ENCODE measurements at regions not wholly inside any gene's neighbourhood (a gene's known extent, or its start where the extent isn't known, plus 50 kb on each side); places are given as distances from the start of the nearest gene placed in this dataset.

DNA sequence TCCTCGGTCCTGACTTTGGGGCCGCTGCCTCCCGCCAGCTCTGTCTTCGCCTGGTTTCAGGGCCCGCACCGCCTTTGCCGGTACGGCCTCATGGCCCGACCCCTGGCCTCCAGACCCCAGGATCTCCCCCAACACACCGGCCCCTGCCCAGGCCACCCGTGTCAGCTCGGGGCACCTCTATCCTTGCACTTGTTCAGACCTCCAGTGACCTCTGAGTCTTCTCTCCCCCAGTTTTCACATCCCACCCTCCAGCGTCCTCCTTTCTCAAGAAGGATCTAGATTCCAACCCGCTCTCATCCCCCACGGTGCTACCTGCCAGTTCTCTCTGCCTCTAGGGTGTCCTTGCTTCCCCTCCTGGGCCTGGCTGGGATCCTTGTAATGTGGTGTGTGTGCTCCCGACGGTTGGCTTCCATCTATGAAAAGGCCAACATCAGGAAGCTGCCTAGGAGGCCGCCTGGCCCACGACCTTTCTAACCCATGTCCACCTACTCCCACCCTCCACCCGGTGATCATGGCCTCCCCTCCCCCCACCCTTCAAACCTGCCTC, 61.1 kb downstream of the SPATA31C2 start:
- intact Hi-C loops (cut with DNase I): no loop called here
- no peak for DNase-seq

DNA sequence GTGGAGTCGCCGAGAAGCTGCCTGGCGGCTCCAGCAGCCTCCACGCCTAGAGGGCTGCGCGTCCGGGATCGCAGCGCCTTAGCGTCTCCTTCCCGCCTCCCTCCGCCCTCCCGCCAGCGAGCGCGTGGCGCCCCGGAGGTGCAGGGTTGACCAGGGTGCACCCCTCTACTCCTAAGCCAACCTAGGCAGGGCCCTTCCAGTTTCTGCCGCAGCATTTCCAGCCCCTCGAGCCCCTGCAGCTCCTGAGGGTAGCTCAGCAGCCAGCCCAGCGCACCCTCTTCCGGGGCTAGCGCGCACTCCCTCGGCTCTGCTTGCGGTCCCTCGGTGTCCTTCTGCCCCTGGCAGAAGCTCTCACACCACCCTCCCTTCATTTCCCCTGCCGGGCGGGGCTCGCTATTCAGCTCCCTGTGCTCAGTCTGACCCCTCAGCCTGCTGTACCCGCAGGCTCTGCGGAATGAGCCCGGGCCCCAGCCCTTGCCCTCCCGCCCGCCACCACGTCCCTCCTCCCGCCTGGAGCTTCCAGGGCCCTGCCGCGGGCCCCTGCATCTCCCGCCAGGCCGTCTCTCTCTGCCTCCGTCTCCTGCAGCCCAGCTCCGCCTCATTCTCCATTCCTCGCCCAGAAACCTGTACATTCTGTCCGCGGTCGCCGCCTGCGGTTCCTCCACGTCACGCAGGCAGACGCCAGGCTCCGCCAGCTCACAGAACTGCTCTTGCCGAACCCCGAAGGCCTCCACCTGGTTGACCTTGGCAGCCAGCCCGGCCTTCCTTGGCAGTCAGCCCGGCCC, 61.8 kb downstream of the SPATA31C2 start:
- peak; percentile 39 to 95 (median 72) for DNase-seq
- intact Hi-C loops (cut with DNase I): loop anchor here (1.0 kb wide), 1 partner anchor 502 kb away; no protein-coding TSS in a partner anchor

- intact Hi-C loops (cut with DNase I): loop anchor here (1.0 kb wide), 1 partner anchor 502 kb away; no protein-coding TSS in a partner anchor
- no peak for DNase-seq
These were observed 62.3 kb downstream of the SPATA31C2 start for GRCh38 chr9:88075966-88076285.

GRCh38 chr9:88075506-88075905, 62.8 kb downstream of the SPATA31C2 start:
- DNase-seq: no peak
- intact Hi-C loops (cut with DNase I): no loop called here

- intact Hi-C loops (cut with DNase I): no loop called here
- DNase-seq: peak in 1 of 10 donors; percentile 14
These were observed 63.3 kb downstream of the SPATA31C2 start for GRCh38 chr9:88074931-88075330.

- DNase-seq: no peak
- intact Hi-C loops (cut with DNase I): no loop called here
These were observed 65.4 kb downstream of the SPATA31C2 start for GRCh38 chr9:88072831-88073375.

DNA sequence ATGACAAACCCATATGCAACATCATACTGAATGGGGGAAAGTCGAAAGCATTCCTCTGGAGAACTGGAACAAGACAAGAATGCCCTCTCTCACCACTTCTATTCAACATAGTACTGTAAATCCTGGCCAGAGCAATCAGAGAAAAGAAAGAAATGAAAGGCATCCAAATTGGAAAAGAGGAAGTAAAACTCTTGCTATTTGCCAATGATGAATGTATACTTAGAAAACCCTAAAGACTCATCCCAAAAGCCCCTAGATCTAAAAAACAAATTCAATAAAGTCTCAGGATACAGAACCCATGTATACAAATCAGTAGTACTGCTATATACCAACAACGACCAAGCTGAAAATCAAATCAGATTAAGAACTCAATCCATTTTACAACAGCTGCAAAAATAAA, 66.9 kb downstream of the SPATA31C2 start:
- no peak for DNase-seq
- intact Hi-C loops (cut with DNase I): no loop called here

DNA sequence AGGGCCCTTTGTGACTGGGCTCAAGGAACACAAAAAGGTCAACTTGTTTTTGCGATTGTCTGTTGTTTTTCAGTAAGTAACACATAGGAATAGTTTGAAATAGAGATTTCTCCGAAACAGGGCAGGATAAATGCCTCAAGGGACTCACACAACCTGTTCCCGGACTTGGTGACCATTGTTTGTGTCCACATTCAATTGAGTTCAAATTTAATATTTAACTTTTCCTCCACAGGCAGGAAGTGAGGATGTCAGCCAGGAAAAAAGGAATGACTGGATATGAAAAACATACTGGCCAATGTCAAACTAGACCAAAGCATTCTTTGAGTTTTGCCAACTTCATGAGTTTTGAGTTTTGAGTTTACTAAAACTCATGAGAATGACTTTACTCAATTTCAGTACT, 72.7 kb downstream of the SPATA31C2 start:
- DNase-seq: no peak
- intact Hi-C loops (cut with DNase I): no loop called here

- intact Hi-C loops (cut with DNase I): no loop called here
- no peak for DNase-seq
These were observed 73.7 kb downstream of the SPATA31C2 start for GRCh38 chr9:88064554-88064953.

DNA sequence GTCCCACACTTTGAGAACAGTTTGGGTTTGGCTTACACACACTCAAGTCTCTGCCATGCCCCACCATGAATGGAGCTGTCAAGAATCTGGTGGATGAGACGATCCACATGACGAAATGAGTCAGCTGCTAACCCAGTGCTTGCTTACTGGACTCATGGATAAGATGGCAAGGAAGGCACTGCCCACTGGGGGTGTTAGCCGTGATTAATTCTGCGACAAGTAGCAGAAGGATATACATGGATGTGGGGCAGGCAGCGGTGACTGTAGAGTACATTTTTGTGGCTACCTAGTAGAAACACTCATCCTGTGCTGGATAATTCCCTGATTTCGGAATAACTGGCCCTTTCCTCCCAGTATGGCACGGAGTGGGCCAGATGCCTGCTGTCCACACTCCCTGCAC, 77.5 kb downstream of the SPATA31C2 start:
- no peak for DNase-seq
- intact Hi-C loops (cut with DNase I): no loop called here

GRCh38 chr9:88059469-88059868, 78.8 kb downstream of the SPATA31C2 start:
- intact Hi-C loops (cut with DNase I): no loop called here

DNA sequence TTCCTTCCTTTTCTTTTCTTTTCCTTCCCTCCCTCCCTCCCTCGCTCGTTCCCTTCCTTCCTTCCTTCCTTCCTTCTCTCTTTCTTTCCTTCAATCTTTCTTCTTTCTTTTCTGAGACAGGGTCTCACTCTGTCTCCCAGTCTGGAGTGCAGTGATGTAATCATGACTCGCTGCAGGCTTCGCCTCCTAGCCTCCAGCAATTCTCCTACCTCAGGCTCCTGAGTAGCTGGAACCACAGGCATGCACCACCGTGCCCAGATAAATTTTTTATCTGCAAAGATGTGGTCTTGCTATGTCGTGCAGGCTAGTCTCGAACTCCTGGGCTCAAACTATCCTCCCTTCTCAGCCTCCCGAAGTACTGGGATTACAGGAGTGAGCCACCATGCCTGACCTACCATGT, 81.4 kb downstream of the SPATA31C2 start:
- DNase-seq: no peak
- intact Hi-C loops (cut with DNase I): no loop called here

More at GRCh38 chr9:88059469-88059868, 78.8 kb downstream of the SPATA31C2 start:
- no peak for DNase-seq

DNA sequence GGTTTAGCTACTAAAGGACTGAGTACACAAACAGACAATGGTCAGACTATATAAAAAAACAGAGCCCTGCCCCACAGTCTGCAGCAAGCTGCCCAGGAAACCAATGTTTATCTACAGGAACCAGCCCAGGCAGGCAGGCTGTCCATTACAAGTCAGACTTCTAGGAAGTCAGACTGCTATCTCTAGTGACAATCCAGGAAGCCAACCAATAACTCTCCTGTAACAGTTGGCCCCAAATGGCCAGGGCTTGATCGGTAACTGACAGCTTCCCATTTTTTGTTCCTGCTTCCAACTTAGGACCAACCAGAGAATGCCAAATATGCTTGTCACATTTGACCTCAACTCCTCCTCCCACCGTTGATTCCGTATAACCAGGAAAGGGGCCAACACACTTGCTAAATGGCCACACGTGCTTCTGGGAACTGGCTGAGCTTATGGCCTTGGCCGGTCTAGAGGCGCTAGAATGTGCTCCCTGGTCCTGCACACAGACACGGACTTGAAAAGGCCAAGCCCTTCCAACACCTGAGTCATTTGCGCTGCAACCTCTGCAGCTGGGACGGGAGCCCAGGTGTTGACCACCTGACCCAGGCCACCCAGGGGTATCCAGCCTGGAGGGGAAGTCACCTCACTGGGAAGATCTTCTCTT, 79.6 kb upstream of the CDK20 start:
- no peak for DNase-seq
- intact Hi-C loops (cut with DNase I): no loop called here

GRCh38 chr9:88052321-88052965, 78.1 kb upstream of the CDK20 start:
- intact Hi-C loops (cut with DNase I): no loop called here
- no peak for DNase-seq

DNA sequence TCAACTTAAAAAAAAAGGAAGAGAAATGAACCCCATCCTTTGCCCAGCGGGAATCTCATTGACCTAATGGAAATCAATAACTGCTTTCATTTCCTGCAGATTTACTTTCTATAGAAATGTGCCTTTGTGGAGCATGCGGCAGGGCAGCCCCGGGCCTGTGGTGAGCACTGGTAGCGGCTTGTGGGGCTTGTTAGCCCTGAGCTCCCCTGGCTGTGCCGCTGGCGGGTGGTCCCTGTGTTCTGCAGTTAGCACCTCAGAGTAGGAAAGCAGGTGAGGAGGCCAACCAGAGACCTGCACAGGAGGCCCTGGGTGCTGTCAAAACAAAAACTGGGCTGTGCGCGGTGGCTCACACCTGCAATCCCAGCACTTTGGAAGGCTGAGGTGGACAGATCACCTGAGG, 76.8 kb upstream of the CDK20 start:
- intact Hi-C loops (cut with DNase I): no loop called here
- no peak for DNase-seq

DNA sequence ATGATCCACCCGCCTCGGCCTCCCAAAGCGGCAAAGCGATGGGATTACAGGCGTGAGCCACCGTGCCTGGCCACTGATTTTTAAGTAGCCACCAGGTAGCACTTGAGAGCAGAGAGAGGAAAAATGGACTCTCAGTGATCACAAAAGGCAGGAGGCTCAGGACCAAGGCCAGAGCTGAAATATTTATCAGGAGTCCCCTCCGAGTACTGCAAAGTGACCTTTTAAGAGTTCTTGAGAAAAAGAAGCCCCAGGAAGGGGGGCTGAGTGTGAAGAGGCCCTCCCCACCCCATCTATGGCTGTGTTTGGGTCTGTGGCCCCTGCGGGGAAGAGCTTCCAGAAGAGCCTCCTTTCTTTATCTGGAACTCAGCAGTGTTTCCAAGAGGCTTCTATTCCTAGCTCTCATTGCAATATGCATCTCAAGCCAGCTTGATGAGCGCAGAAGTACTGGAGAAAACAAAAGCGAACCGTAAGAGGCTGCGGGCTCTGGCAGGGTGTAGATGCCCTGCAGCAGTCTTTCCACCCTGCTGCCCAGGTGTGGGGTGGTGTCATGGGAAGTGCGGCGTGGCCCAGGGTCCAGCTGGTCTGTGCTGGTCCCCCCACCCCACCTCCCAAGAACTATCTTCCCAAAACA, 75.5 kb upstream of the CDK20 start:
- DNase-seq: no peak
- intact Hi-C loops (cut with DNase I): no loop called here

DNA sequence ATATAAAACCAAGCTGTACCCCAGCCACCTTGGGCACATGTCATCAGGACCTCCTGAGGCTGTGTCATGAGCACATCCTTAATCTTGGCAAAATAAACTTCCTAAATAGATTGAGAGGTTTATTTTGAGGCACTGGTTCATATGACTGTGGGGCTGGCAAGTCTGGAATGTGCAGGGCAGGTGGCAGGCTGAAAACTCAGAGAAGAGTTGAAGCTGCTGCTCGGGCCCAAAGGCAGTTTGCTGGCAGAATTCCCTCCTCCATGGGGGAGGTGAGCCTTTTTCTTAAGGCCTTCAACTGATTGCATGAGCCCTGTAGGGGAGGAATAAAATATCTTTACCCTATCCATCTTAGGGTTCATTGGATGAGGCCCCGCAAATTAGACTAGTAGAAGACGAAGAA, 72.2 kb upstream of the CDK20 start:
- intact Hi-C loops (cut with DNase I): no loop called here

DNA sequence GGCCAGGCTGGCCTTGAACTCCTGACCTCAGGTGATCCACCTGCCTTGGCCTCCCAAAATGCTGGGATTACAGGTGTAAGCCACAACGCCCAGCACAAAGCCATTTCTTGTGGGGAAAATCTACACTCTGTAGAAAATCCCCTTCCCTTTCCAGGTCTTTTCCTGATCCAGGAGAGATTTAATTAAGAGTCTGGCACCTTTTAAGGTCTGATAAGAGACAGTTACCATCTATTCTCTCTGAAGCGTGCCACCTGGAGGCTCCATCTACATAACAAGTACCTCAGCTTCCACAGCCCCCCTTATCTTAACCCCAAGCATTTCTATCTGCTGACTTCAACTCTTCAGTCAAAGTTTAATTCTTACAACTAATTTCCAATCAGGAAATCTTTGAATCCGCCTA, 71.4 kb upstream of the CDK20 start:
- no peak for DNase-seq
- intact Hi-C loops (cut with DNase I): no loop called here

More for the DNA sequence above, 72.2 kb upstream of the CDK20 start:
- DNase-seq: no peak

GRCh38 chr9:88044200-88044599, 69.9 kb upstream of the CDK20 start:
- intact Hi-C loops (cut with DNase I): no loop called here
- no peak for DNase-seq

- intact Hi-C loops (cut with DNase I): no loop called here
These were observed 69.3 kb upstream of the CDK20 start for GRCh38 chr9:88043647-88044046.

DNA sequence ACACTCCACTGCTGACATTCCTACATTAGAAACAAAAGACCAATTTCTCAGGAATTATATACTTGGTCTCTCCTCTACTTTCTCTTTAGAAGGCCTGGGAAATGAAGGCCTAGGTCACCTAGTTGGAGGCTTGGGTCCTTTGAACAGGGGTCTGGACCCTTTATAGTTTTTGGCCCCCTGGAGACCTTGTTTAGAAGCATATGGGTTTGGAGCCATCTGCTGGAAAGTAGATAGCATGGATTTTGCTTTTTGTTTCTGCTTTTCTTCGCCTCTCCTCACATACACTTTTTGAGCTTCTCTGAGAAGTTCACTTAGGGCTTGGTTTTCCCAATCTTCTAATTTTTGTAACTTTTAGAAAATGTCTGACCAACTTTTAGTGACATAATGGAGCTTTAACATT, 67.1 kb upstream of the CDK20 start:
- DNase-seq: no peak
- intact Hi-C loops (cut with DNase I): loop anchor here (2.0 kb wide), 1 partner anchor 357 kb away; no protein-coding TSS in a partner anchor

More at GRCh38 chr9:88043647-88044046, 69.3 kb upstream of the CDK20 start:
- no peak for DNase-seq

Data from posterior cingulate gyrus (tissue), 11 donors.